Endodermal cell (in vitro differentiated cells): ENCODE measurements at regions not wholly inside any gene's neighbourhood (a gene's known extent, or its start where the extent isn't known, plus 50 kb on each side); places are given as distances from the start of the nearest gene placed in this dataset.

ENCODE experiments used
- DNase-seq: peaks from one replicate; pipeline ENCODE4 v3.0.0-alpha.2; 2017
- H3K27ac ChIP-seq: 2 replicates; pipeline ENCODE4 v1.5.1; 2013; ENCODE audit warnings: mild to moderate bottlenecking, low read depth, low read length, moderate library complexity
- H3K27me3 ChIP-seq: 2 replicates; pipeline ENCODE4 v1.6.1; 2013; ENCODE audit warnings: mild to moderate bottlenecking, low read length, moderate library complexity; ENCODE audit not compliant: insufficient read depth, control insufficient read depth, poor library complexity, severe bottlenecking
- H3K36me3 ChIP-seq: 2 replicates; pipeline ENCODE4 v1.7.0; 2013; ENCODE audit warnings: mild to moderate bottlenecking, low read length, moderate library complexity; ENCODE audit not compliant: control insufficient read depth, insufficient read depth
- H3K4me1 ChIP-seq: one replicate; pipeline ENCODE4 v1.7.0; 2013; ENCODE audit warnings: low read length; ENCODE audit not compliant: control insufficient read depth, insufficient read depth
- H3K4me3 ChIP-seq: 2 replicates; pipeline ENCODE4 v1.5.1; 2013; ENCODE audit warnings: mild to moderate bottlenecking, low read length, moderate library complexity
- H3K9ac ChIP-seq: 2 replicates; pipeline ENCODE4 v1.6.1; 2013; ENCODE audit warnings: mild to moderate bottlenecking, low read length, moderate library complexity; ENCODE audit not compliant: poor library complexity, severe bottlenecking; ENCODE audit errors: extremely low read depth
- H3K9me3 ChIP-seq: 2 replicates; pipeline ENCODE4 v1.6.1; 2013; ENCODE audit warnings: mild to moderate bottlenecking, low read length, moderate library complexity; ENCODE audit not compliant: control insufficient read depth
- H3K27ac Mint-ChIP-seq: 2 replicates; pipeline ENCODE4 v1.8.0; 2020; ENCODE audit warnings: mixed read lengths
- H3K27me3 Mint-ChIP-seq: 2 replicates; pipeline ENCODE4 v1.8.0; 2021; ENCODE audit warnings: mild to moderate bottlenecking, mixed read lengths; ENCODE audit not compliant: insufficient read depth
- H3K36me3 Mint-ChIP-seq: 2 replicates; pipeline ENCODE4 v1.8.0; 2020; ENCODE audit warnings: low read depth, mixed read lengths
- H3K4me1 Mint-ChIP-seq: 2 replicates; pipeline ENCODE4 v1.8.0; 2020; ENCODE audit warnings: mixed read lengths
- H3K4me3 Mint-ChIP-seq: 2 replicates; pipeline ENCODE4 v1.8.0; 2020; ENCODE audit warnings: mild to moderate bottlenecking, moderate library complexity, mixed read lengths
- H3K9me3 Mint-ChIP-seq: 2 replicates; pipeline ENCODE4 v1.8.0; 2020; ENCODE audit warnings: mild to moderate bottlenecking, mixed read lengths
- CTCF ChIP-seq: fragments of 200-600 bp; sonication (generic); conservative IDR thresholded peaks from 2 replicates; pipeline ENCODE4 v1.5.0; 2021; ENCODE audit warnings: antibody characterized with exemption, mild to moderate bottlenecking
- WGBS, 2 experiments: methylation state at CpG; one replicate each; pipeline versions ENCODE4 v1.1.5 to v1.1.7; 2013; ENCODE audit warnings: missing lambda C conversion rate in 2 of 2, mixed read lengths in 1 of 2; ENCODE audit not compliant: insufficient coverage in 1 of 2, insufficient read length in 1 of 2; 5-methylcytosine and 5-hydroxymethylcytosine counted together

- Mint-ChIP-seq H3K36me3 (peaks cover 5% of the 10 kb centered on the region), H3K27ac (peak overlapping the region; percentile 9), H3K4me1 (peaks cover 2% of the 10 kb centered on the region), H3K27me3 (no peaks in the 10 kb centered on the region), H3K9me3 (peaks cover 22% of the 10 kb centered on the region), H3K4me3 (no peak overlapping the region)
- Histone ChIP-seq H3K27me3 (no peaks in the 10 kb centered on the region), H3K9me3 (peaks cover 8% of the 10 kb centered on the region), H3K9ac (no peak overlapping the region), H3K4me3 (no peak overlapping the region), H3K27ac (no peak overlapping the region), H3K4me1 (no peaks in the 10 kb centered on the region), H3K36me3 (no peaks in the 10 kb centered on the region)
- no peak for DNase-seq
- no peak for TF ChIP-seq CTCF
- WGBS, 2 experiments: 38% methylated on average over 1 of the region's 1 CpG; no CpG with 5 or more reads in 1 of the 2 experiments
Observed at GRCh38 chr13:38046049-38046376, 176.4 kb upstream of the TRPC4 start.

- Mint-ChIP-seq H3K27me3 (no peaks in the 10 kb centered on the region), H3K36me3 (peaks cover 5% of the 10 kb centered on the region), H3K4me1 (peaks cover 2% of the 10 kb centered on the region), H3K9me3 (peaks cover 22% of the 10 kb centered on the region), H3K27ac (peak overlapping the region; percentile 9), H3K4me3 (no peak overlapping the region)
- Histone ChIP-seq H3K27me3 (no peaks in the 10 kb centered on the region), H3K4me3 (no peak overlapping the region), H3K9me3 (peaks cover 8% of the 10 kb centered on the region), H3K4me1 (no peaks in the 10 kb centered on the region), H3K36me3 (no peaks in the 10 kb centered on the region), H3K9ac (no peak overlapping the region), H3K27ac (no peak overlapping the region)
- 68 to 96% methylated on average over 3 to 8 of the region's 8 CpGs for WGBS, 2 experiments
- peak; percentile 87 for TF ChIP-seq CTCF
- DNase-seq: peak; percentile 69
Observed at GRCh38 chr13:38045278-38046048, 175.9 kb upstream of the TRPC4 start.

- Mint-ChIP-seq H3K27ac (no peak overlapping the region), H3K4me1 (peaks cover 2% of the 10 kb centered on the region), H3K9me3 (peaks cover 22% of the 10 kb centered on the region), H3K36me3 (peaks cover 5% of the 10 kb centered on the region), H3K27me3 (no peaks in the 10 kb centered on the region), H3K4me3 (no peak overlapping the region)
- Histone ChIP-seq H3K4me1 (no peaks in the 10 kb centered on the region), H3K36me3 (no peaks in the 10 kb centered on the region), H3K27ac (no peak overlapping the region), H3K4me3 (no peak overlapping the region), H3K9ac (no peak overlapping the region), H3K27me3 (no peaks in the 10 kb centered on the region), H3K9me3 (peaks cover 8% of the 10 kb centered on the region)
- TF ChIP-seq CTCF: no peak
- no peak for DNase-seq
- WGBS, 2 experiments: 92 to 100% methylated on average over 3 to 4 of the region's 4 CpGs
Observed at GRCh38 chr13:38044067-38044466, 174.5 kb upstream of the TRPC4 start.
